Mononuclear cell (primary cell): ENCODE measurements at regions not wholly inside any gene's neighbourhood (a gene's known extent, or its start where the extent isn't known, plus 50 kb on each side); places are given as distances from the start of the nearest gene placed in this dataset.

ENCODE experiments used
- H3K27me3 ChIP-seq: 2 replicates; pipeline ENCODE4 v1.6.0; 2011; ENCODE audit warnings: low read length, control low read depth; ENCODE audit not compliant: insufficient read depth
- H3K4me1 ChIP-seq: 2 replicates; pipeline ENCODE4 v1.5.1; 2011; ENCODE audit warnings: mild to moderate bottlenecking, low read length, control low read depth; ENCODE audit not compliant: insufficient read depth
- H3K4me3 ChIP-seq: 2 replicates; pipeline ENCODE4 v1.5.1; 2011; ENCODE audit warnings: mild to moderate bottlenecking, low read length, moderate library complexity
- H3K9me3 ChIP-seq: 2 replicates; pipeline ENCODE4 v1.5.1; 2011; ENCODE audit warnings: low read depth, mild to moderate bottlenecking, control low read depth, low read length

- H3K4me3 ChIP-seq = no peak overlapping the region
These were observed 171.7 kb downstream of the PIK3R1 start for GRCh38 chr5:68387074-68387796.

DNA sequence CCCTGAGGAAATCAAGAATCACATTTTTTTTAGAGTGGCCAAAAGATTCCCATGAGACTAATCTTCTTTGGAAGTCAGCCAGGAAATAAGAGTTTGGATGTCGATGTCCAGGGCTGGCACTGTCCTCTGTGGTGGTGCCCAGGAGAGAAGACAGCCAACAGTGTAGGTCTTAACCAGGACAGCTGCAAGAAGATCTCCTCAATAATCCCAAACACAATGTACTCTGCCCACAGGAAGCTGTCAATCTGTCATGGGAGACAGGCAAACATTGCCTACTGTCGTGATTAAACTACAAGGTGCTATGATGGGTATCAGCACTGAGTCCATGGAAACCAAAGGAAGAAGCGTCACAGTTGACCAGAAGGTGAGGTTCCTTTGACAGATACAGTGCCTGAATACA, 174.1 kb downstream of the PIK3R1 start:
- Histone ChIP-seq H3K27me3 (no peaks in the 10 kb centered on the region), H3K9me3 (no peaks in the 10 kb centered on the region), H3K4me1 (peaks cover 7% of the 10 kb centered on the region), H3K4me3 (no peak overlapping the region)

More at GRCh38 chr5:68387074-68387796, 171.7 kb downstream of the PIK3R1 start:
- Histone ChIP-seq H3K9me3 (no peaks in the 10 kb centered on the region), H3K4me1 (peaks cover 5% of the 10 kb centered on the region), H3K27me3 (no peaks in the 10 kb centered on the region)

- Histone ChIP-seq H3K27me3 (no peaks in the 10 kb centered on the region), H3K9me3 (no peaks in the 10 kb centered on the region), H3K4me1 (peaks cover 7% of the 10 kb centered on the region), H3K4me3 (no peak overlapping the region)
These were observed 177.1 kb downstream of the PIK3R1 start for GRCh38 chr5:68392617-68393016.

DNA sequence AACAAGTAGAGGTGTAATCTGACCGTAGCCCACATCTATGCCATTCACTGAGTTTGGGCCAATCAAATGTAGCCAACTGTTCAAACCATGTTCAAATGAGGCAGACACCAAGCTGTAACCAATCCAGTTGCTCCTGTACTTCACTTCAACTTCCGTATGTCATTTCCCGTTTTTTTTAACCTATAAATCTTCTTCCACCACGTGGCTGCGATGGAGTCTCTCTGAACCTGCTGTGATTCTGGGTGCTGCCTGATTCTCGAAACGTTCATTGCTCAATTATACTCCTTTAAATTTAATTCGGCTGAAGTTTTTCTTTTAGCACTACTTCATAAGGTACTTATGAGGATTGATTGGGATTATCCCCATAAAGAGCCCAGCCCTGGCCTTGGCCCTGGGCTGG, 179.7 kb downstream of the PIK3R1 start:
- Histone ChIP-seq H3K9me3 (no peaks in the 10 kb centered on the region), H3K4me3 (no peak overlapping the region)

GRCh38 chr5:68395926-68396511, 180.5 kb downstream of the PIK3R1 start:
- Histone ChIP-seq H3K27me3 (no peaks in the 10 kb centered on the region), H3K9me3 (no peaks in the 10 kb centered on the region), H3K4me1 (peaks cover 7% of the 10 kb centered on the region), H3K4me3 (no peak overlapping the region)

More for the DNA sequence above, 179.7 kb downstream of the PIK3R1 start:
- H3K27me3 ChIP-seq = no peaks in the 10 kb centered on the region
- H3K4me1 ChIP-seq = peaks cover 7% of the 10 kb centered on the region

DNA sequence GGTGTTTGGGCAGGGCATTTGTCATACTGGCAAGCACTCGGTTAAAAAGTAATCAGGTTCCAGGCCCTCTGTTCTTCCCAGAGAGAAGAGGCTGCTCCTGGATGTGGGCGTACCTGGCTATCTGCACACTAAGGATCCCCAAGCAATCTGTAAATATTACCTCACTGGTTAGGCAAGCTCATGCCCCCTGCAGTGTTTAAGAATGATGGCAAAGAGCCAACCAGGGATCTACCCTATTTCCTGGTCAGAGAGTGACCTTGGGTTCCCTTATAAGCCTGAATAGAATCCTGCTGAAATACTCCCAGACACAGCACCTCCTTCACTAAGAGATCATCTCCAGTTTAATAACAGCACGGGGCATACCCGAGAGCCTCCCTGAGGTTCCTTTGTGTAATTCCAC, 181.2 kb downstream of the PIK3R1 start:
- H3K4me3 ChIP-seq = no peak overlapping the region
- H3K9me3 ChIP-seq = no peaks in the 10 kb centered on the region
- peaks cover 7% of the 10 kb centered on the region for H3K4me1 ChIP-seq
- H3K27me3 ChIP-seq = no peaks in the 10 kb centered on the region

GRCh38 chr5:68398146-68398812, 182.7 kb downstream of the PIK3R1 start:
- Histone ChIP-seq H3K4me3 (no peak overlapping the region), H3K9me3 (no peaks in the 10 kb centered on the region), H3K4me1 (no peaks in the 10 kb centered on the region), H3K27me3 (no peaks in the 10 kb centered on the region)

DNA sequence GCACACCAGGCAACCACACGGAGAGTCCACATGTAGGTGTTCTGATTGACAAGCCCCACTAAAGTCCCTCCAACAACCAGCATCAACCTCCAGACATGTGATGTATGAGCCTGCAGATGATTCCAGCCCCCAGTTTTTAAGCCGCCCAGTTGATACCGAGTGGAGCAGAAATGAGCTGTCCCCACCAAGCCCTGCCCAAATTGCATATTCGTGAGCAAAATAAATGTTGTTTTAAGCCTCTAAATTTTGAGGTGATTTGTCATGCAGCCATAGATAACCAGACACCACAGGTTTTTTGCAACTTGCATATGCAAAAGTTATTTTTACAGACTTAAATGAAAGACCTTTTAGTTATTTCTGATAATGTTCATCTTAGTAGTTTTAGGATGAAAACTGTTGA, 187.7 kb downstream of the PIK3R1 start:
- Histone ChIP-seq H3K4me3 (no peak overlapping the region), H3K9me3 (no peaks in the 10 kb centered on the region), H3K27me3 (no peaks in the 10 kb centered on the region), H3K4me1 (peaks cover 12% of the 10 kb centered on the region)

- no peak overlapping the region for H3K4me3 ChIP-seq
- no peaks in the 10 kb centered on the region for H3K9me3 ChIP-seq
- no peaks in the 10 kb centered on the region for H3K27me3 ChIP-seq
- H3K4me1 ChIP-seq = peaks cover 14% of the 10 kb centered on the region
These were observed 188.7 kb downstream of the PIK3R1 start for GRCh38 chr5:68404246-68404645.

GRCh38 chr5:68405026-68405684, 189.6 kb downstream of the PIK3R1 start:
- H3K27me3 ChIP-seq = no peaks in the 10 kb centered on the region
- no peak overlapping the region for H3K4me3 ChIP-seq
- H3K9me3 ChIP-seq = no peaks in the 10 kb centered on the region
- H3K4me1 ChIP-seq = peaks cover 14% of the 10 kb centered on the region

DNA sequence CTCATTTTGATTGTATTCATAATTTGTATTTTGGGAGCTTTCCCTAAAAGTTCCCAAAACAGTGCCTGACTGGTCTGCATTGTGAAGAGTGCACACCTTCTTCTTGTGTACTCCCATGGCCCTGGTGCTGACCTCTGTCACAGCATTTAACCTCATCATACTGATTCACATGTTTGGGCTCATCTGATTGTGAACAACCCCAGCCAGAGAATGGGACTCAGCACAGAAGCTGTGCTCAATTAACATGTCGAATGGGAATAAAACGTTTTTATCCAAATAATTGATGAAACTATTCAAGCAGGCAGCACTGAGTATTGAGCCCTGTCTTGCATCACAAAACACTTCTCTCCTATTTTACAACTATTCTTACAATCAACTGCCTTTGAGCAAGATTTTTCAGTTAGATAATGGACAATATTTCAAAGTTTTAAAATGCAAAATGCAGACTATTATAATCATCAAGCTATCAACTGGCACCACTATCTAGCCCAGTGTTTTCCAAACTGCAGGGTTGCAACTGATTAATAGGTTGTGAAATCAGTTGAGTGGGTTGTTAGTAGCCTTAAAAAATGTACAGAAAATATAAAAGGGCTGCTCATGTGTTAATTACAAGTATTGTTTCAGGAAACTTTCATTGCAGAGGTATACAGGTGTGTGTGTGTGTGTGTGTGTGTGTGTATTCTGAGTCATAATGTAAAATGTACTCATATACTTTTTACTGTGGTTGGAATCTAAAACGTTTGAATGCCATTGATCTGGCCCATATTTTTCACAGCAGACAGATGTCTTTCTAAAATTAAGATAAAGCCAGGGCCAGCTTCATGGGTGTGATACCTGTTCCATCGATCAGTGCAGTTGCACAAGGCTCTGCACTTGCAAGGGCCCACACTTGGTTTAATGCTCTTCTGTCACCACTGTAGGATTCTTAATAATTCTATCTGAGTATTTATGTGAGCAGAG, 190.5 kb downstream of the PIK3R1 start:
- no peak overlapping the region for H3K4me3 ChIP-seq

DNA sequence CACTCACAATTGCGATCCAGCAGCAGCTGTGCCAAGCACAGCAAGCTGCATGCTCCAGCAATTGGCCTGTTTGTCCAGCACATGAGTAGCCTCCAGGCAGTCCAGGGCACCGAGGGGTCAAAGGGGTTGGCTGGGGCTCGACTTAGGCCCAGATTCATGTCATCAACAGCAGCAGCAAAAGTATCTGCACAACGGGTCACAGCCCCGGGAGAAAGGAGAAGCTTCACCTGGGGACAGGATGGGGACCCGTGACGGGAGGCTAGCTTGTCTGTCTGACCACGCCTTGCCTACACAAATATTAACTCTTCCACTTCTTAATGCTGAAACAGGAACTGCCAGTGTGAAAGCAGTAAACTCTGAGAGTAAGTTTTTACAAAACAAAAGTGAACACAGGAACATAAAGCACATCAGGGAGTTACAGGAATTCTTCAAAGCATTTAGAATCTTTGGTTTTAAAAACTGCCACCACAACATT, 191.2 kb downstream of the PIK3R1 start:
- Histone ChIP-seq H3K4me1 (peaks cover 14% of the 10 kb centered on the region), H3K27me3 (no peaks in the 10 kb centered on the region), H3K9me3 (no peaks in the 10 kb centered on the region), H3K4me3 (no peak overlapping the region)

More for the DNA sequence above, 190.5 kb downstream of the PIK3R1 start:
- Histone ChIP-seq H3K4me1 (peaks cover 14% of the 10 kb centered on the region), H3K27me3 (no peaks in the 10 kb centered on the region), H3K9me3 (no peaks in the 10 kb centered on the region)

GRCh38 chr5:68407311-68408239, 192.0 kb downstream of the PIK3R1 start:
- Histone ChIP-seq H3K4me1 (peaks cover 14% of the 10 kb centered on the region), H3K27me3 (no peaks in the 10 kb centered on the region), H3K4me3 (no peak overlapping the region), H3K9me3 (no peaks in the 10 kb centered on the region)
